HG02884 (cell line): ENCODE measurements at regions not wholly inside any gene's neighbourhood (a gene's known extent, or its start where the extent isn't known, plus 50 kb on each side); places are given as distances from the start of the nearest gene placed in this dataset.

Experiments used
- ATAC-seq: cut with Tn5 transposase; IDR thresholded peaks from one replicate; pipeline ENCODE4 v1.9.1; 2021; ENCODE audit warnings: mild to moderate bottlenecking, moderate library complexity; ENCODE audit not compliant: unreplicated experiment

GRCh38 chr3:88535563-88535962 is 385.8 kb downstream of the C3orf38 start:
- ATAC-seq, result no peak

GRCh38 chr3:88542916-88543315 is 393.2 kb downstream of the C3orf38 start:
- no peak for ATAC-seq

GRCh38 chr3:88572450-88572849 is 422.7 kb downstream of the C3orf38 start:
- no peak for ATAC-seq

- ATAC-seq, result no peak
These were observed 423.7 kb downstream of the C3orf38 start for GRCh38 chr3:88573472-88573871.

- no peak for ATAC-seq
These were observed 424.4 kb downstream of the C3orf38 start for GRCh38 chr3:88574146-88574545.

GRCh38 chr3:88584451-88584850 is 434.7 kb downstream of the C3orf38 start:
- no peak for ATAC-seq

GRCh38 chr3:88586121-88586640 is 436.4 kb downstream of the C3orf38 start:
- ATAC-seq, result no peak

- ATAC-seq, result no peak
These were observed 439.4 kb downstream of the C3orf38 start for GRCh38 chr3:88589138-88589537.

- ATAC-seq, result no peak
These were observed 445.3 kb downstream of the C3orf38 start for GRCh38 chr3:88595026-88595425.

GRCh38 chr3:88596451-88596850 is 446.7 kb downstream of the C3orf38 start:
- ATAC-seq, result no peak

- ATAC-seq, result no peak
These were observed 461.1 kb downstream of the C3orf38 start for GRCh38 chr3:88610820-88611219.

- no peak for ATAC-seq
These were observed 462.1 kb downstream of the C3orf38 start for GRCh38 chr3:88611826-88612326.

- no peak for ATAC-seq
These were observed 466.7 kb downstream of the C3orf38 start for GRCh38 chr3:88616413-88616812.

- no peak for ATAC-seq
These were observed 467.5 kb downstream of the C3orf38 start for GRCh38 chr3:88617283-88617682.

- no peak for ATAC-seq
These were observed 468.4 kb downstream of the C3orf38 start for GRCh38 chr3:88618021-88618645.

GRCh38 chr3:88621586-88621985 is 471.8 kb downstream of the C3orf38 start:
- no peak for ATAC-seq

- no peak for ATAC-seq
These were observed 473.9 kb downstream of the C3orf38 start for GRCh38 chr3:88623709-88624108.

GRCh38 chr3:88626456-88627120 is 476.8 kb downstream of the C3orf38 start:
- no peak for ATAC-seq

- ATAC-seq, result no peak
These were observed 478.5 kb upstream of the EPHA3 start for GRCh38 chr3:88628901-88629300.

GRCh38 chr3:88632226-88632625 is 475.2 kb upstream of the EPHA3 start:
- no peak for ATAC-seq

GRCh38 chr3:88640581-88640980 is 466.8 kb upstream of the EPHA3 start:
- no peak for ATAC-seq

- ATAC-seq, result no peak
These were observed 466.3 kb upstream of the EPHA3 start for GRCh38 chr3:88641033-88641604.
